ENCODE measurements at regions not wholly inside any gene's neighbourhood (a gene's known extent, or its start where the extent isn't known, plus 50 kb on each side); places are given as distances from the start of the nearest gene placed in this dataset.

DNA sequence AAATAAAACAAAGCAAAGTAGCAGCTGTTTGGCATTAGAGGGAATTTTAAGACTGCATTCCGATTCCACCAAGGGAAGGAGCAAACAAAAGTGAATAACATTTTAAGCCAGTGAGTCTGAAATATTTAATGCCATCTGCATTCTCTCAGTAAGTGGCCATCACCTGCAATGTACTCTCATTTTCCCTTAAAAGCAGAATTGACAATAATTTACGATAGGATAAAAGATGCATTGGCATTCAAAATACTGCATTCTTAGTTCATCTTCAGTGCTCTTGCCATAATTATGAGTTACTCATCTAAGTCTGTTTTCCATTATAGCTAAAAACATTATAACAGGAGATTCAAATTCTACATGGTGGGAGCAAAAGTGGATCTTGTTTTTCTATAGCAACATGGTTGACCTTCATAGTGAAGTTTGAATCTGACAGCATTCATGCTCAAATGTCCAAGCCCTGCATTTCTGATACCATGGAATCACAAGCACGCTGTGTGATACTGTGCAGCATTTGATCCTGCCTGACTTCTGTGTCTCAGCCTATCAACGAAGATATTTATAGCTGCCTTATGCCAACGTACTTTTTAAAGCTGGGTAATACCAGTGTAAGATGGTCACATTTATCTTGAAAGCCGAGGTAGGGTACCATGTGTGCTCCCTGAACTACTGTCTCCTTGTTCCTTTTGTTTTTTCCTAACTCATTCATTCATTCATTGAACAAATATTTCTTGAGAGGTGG lies 355.3 kb upstream of the IGFBP7 start:
- ATAC-seq (no peak), DNase-seq (ENCODE audit: low read depth, low spot score) (no peak), FAIRE-seq (no peak)
- TF ChIP-seq KDM1A (IDR thresholded peaks at IDR 0.05; ENCODE audit: borderline replicate concordance), result no peak
- TF ChIP-seq SIX5 (IDR thresholded peaks at IDR 0.05; ENCODE audit: low read depth, low read length, severe bottlenecking), result no peak
- TF ChIP-seq, protein P1, sequence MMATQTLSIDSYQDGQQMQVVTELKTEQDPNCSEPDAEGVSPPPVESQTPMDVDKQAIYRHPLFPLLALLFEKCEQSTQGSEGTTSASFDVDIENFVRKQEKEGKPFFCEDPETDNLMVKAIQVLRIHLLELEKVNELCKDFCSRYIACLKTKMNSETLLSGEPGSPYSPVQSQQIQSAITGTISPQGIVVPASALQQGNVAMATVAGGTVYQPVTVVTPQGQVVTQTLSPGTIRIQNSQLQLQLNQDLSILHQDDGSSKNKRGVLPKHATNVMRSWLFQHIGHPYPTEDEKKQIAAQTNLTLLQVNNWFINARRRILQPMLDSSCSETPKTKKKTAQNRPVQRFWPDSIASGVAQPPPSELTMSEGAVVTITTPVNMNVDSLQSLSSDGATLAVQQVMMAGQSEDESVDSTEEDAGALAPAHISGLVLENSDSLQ (IDR thresholded peaks at IDR 0.05), result no peak
- no peak for TF ChIP-seq NR2C1 (IDR thresholded peaks at IDR 0.05)
- TF ChIP-seq FOXK2 (IDR thresholded peaks at IDR 0.05), result no peak
- no peak for TF ChIP-seq NBN (IDR thresholded peaks at IDR 0.05)
- ChIA-PET POLR2A (no interaction called here), SMC1A (ENCODE audit: uncharacterized antibody, unreplicated experiment) (interaction anchor here (1.3 kb wide), 1 partner anchor 10 kb away, joined by 3 read pairs; no protein-coding TSS in a partner anchor), CTCF (no interaction called here), RAD21 (ENCODE audit: unreplicated experiment) (no interaction called here)
- no TSS peak for BruUV-seq (replicated peaks)
- Histone ChIP-seq H2AFZ (ENCODE audit: control insufficient read depth, low read depth, low read length) (no peak overlapping the region), H4K20me1 (ENCODE audit: control insufficient read depth, insufficient read depth) (no peaks in the 10 kb centered on the region), H3K9me3 (replicated peaks; ENCODE audit: control insufficient read depth, insufficient read depth, low read length) (no peaks in the 10 kb centered on the region), H3K27ac (ENCODE audit: control insufficient read depth, insufficient read depth) (no peak overlapping the region), H3K4me3 (no peak overlapping the region), H3K36me3 (ENCODE audit: control insufficient read depth in 2 of 2, insufficient read depth in 2 of 2, low read length in 1 of 2) (no peaks in the 10 kb centered on the region), H3K4me2 (ENCODE audit: control insufficient read depth, insufficient read depth) (no peak overlapping the region), H3K79me2 (ENCODE audit: control insufficient read depth, insufficient read depth, low read length) (no peaks in the 10 kb centered on the region), H3K9ac (ENCODE audit: control insufficient read depth, insufficient read depth, low read length) (no peak overlapping the region), H3K4me1 (ENCODE audit: control insufficient read depth, insufficient read depth, low read length) (no peaks in the 10 kb centered on the region), H3K27me3 (replicated peaks in 1 of 2; ENCODE audit: control insufficient read depth in 2 of 2, insufficient read depth in 2 of 2, low read length in 1 of 2) (no peaks in the 10 kb centered on the region)
- WGBS (ENCODE audit: insufficient coverage, insufficient replicate concordance, low lambda C conversion rate, missing lambda C conversion rate), result 7% methylated on average over 6 of the region's 6 CpGs
- in situ Hi-C loops (cut with MboI) (no loop called here), intact Hi-C loops (cut with micrococcal nuclease; ENCODE audit: unreplicated experiment) (no loop called here)

DNA sequence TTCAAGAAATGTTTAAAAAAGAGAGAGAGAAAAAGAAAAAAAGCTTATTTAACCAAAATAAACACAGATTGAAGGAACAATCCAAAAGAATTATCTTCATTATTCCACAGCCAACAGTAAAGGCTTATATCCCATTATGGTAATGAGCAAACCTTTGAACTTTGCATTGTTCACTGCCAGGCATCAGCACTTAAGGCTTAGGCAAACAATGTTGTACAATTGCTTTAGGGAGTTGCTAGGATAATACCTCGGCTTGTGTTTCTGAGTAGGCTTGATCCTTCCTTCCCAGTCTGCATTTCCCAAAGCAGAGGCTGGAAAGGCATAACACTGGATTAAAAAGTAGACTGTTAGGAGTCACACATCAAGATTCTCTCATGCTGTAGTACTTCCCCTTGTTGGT lies 352.7 kb upstream of the IGFBP7 start:
- no peak overlapping the region for H3K4me3 ChIP-seq
- ChIA-PET POLR2A (no interaction called here), RAD21 (ENCODE audit: unreplicated experiment) (no interaction called here), SMC1A (ENCODE audit: uncharacterized antibody, unreplicated experiment) (no interaction called here), CTCF (no interaction called here)
- no peaks in the 10 kb centered on the region for H3K27me3 ChIP-seq (replicated peaks in 1 of 2; ENCODE audit: control insufficient read depth in 2 of 2, insufficient read depth in 2 of 2, low read length in 1 of 2)
- intact Hi-C loops (cut with micrococcal nuclease; ENCODE audit: unreplicated experiment), result no loop called here
- no peaks in the 10 kb centered on the region for H3K36me3 ChIP-seq (ENCODE audit: control insufficient read depth in 2 of 2, insufficient read depth in 2 of 2, low read length in 1 of 2)
- H3K4me1 ChIP-seq (ENCODE audit: control insufficient read depth, insufficient read depth, low read length), result no peaks in the 10 kb centered on the region
- FAIRE-seq (no peak), DNase-seq (ENCODE audit: low read depth, low spot score) (no peak), ATAC-seq (no peak)
- no peak overlapping the region for H3K9ac ChIP-seq (ENCODE audit: control insufficient read depth, insufficient read depth, low read length)
- no peak overlapping the region for H2AFZ ChIP-seq (ENCODE audit: control insufficient read depth, low read depth, low read length)
- H3K27ac ChIP-seq (ENCODE audit: control insufficient read depth, insufficient read depth), result no peak overlapping the region
- H4K20me1 ChIP-seq (ENCODE audit: control insufficient read depth, insufficient read depth), result no peaks in the 10 kb centered on the region
- no TSS peak for BruUV-seq (replicated peaks)
- H3K4me2 ChIP-seq (ENCODE audit: control insufficient read depth, insufficient read depth), result no peak overlapping the region
- no peaks in the 10 kb centered on the region for H3K9me3 ChIP-seq (replicated peaks; ENCODE audit: control insufficient read depth, insufficient read depth, low read length)
- H3K79me2 ChIP-seq (ENCODE audit: control insufficient read depth, insufficient read depth, low read length), result no peaks in the 10 kb centered on the region
- in situ Hi-C loops (cut with MboI), result no loop called here
- WGBS (ENCODE audit: insufficient coverage, insufficient replicate concordance, low lambda C conversion rate, missing lambda C conversion rate), result 0% methylated on average over 1 of the region's 1 CpG
- TF ChIP-seq KAT2A (conservative IDR thresholded peaks at IDR 0.05; ENCODE audit: control insufficient read depth, low read depth, low read length) (no peak), MXI1 (IDR thresholded peaks at IDR 0.05; ENCODE audit: low read depth, low read length) (no peak), MYC (IDR thresholded peaks at IDR 0.05; ENCODE audit: insufficient read depth, insufficient read length, insufficient replicate concordance, low read length, severe bottlenecking) (no peak), SREBF2 (IDR thresholded peaks at IDR 0.05; ENCODE audit: low read length) (no peak), NFYA (IDR thresholded peaks at IDR 0.05; ENCODE audit: borderline replicate concordance, low read depth, low read length) (no peak), LARP7 (IDR thresholded peaks at IDR 0.05) (no peak), SP1 (IDR thresholded peaks at IDR 0.05; ENCODE audit: low read depth, low read length) (no peak), IRF5 (IDR thresholded peaks at IDR 0.05; ENCODE audit: borderline replicate concordance) (no peak)
- TF ChIP-seq, protein P2, sequence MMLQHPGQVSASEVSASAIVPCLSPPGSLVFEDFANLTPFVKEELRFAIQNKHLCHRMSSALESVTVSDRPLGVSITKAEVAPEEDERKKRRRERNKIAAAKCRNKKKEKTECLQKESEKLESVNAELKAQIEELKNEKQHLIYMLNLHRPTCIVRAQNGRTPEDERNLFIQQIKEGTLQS (IDR thresholded peaks at IDR 0.05; ENCODE audit: borderline replicate concordance, extremely low read depth, low read depth, low read length), result no peak
- TF ChIP-seq, protein P3, sequence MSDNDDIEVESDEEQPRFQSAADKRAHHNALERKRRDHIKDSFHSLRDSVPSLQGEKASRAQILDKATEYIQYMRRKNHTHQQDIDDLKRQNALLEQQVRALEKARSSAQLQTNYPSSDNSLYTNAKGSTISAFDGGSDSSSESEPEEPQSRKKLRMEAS (IDR thresholded peaks at IDR 0.05; ENCODE audit: low read depth, low read length), result no peak

Data from GM12878 (cell line).